Right atrium auricular region (tissue), 2 donors: ENCODE measurements at regions not wholly inside any gene's neighbourhood (a gene's known extent, or its start where the extent isn't known, plus 50 kb on each side); places are given as distances from the start of the nearest gene placed in this dataset.

Experiments used
- DNase-seq: peaks from one replicate; pipeline ENCODE4 v3.0.0-alpha.2; 2019; ENCODE audit warnings: low spot score
- H3K27ac ChIP-seq, 2 donors: fragments of 200-600 bp; sonication (generic); 1 replicate in 1 of 2; 2 replicates in 1 of 2; pipeline ENCODE4 v1.5.1; 2016 to 2019
- H3K27me3 ChIP-seq, 2 donors: fragments of 200-600 bp; sonication (generic); one replicate each; pipeline versions ENCODE4 v1.5.1 to v1.6.0; 2017 to 2019
- H3K36me3 ChIP-seq: fragments of 200-600 bp; sonication (generic); one replicate; pipeline ENCODE4 v1.5.1; 2016
- H3K4me1 ChIP-seq, 2 donors: fragments of 200-600 bp; sonication (generic); one replicate each; pipeline versions ENCODE4 v1.5.1 to v1.6.0; 2017 to 2019
- H3K4me3 ChIP-seq, 2 donors: fragments of 200-600 bp; sonication (generic); 1 replicate in 1 of 2; 2 replicates in 1 of 2; pipeline ENCODE4 v1.5.1; 2017 to 2019; ENCODE audit warnings: mild to moderate bottlenecking in 1 of 2, moderate library complexity in 1 of 2
- H3K9me3 ChIP-seq, 2 donors: fragments of 200-600 bp; sonication (generic); one replicate each; pipeline ENCODE4 v1.5.1; 2019
- CTCF ChIP-seq, 2 donors: fragments of 200-600 bp; sonication (generic); IDR thresholded peaks; one replicate each; pipeline ENCODE4 v1.5.1; 2019; ENCODE audit warnings: antibody characterized with exemption in 2 of 2

GRCh38 chr4:184526228-184526627, 51.9 kb upstream of the IRF2 start:
- no peaks in the 10 kb centered on the region for H3K27me3 ChIP-seq
- no peaks in the 10 kb centered on the region for H3K36me3 ChIP-seq
- no peak for TF ChIP-seq CTCF (IDR thresholded peaks at IDR 0.05)
- H3K4me3 ChIP-seq: no peak overlapping the region
- DNase-seq: no peak
- no peak overlapping the region for H3K27ac ChIP-seq
- H3K4me1 ChIP-seq: no peaks in the 10 kb centered on the region
- H3K9me3 ChIP-seq: no peaks in the 10 kb centered on the region
